K562 (cell line): ENCODE measurements at regions not wholly inside any gene's neighbourhood (a gene's known extent, or its start where the extent isn't known, plus 50 kb on each side); places are given as distances from the start of the nearest gene placed in this dataset.

Experiments
- BCL6 ChIP-seq: fragments of 250-450 bp; sonication (Bioruptor Pico); IDR thresholded peaks from 2 replicates; pipeline ENCODE4 v1.4.0; 2020
- BHLHE40 ChIP-seq: IDR thresholded peaks from 2 replicates; pipeline ENCODE4 v1.6.1; 2011; ENCODE audit warnings: low read length, improper control_type of control experiment
- CBX5 ChIP-seq: IDR thresholded peaks from 2 replicates; pipeline ENCODE4 v1.6.1; 2014; ENCODE audit warnings: low read depth, borderline replicate concordance
- ETV1 ChIP-seq: fragments of 450-650 bp; conservative IDR thresholded peaks from 2 replicates; pipeline ENCODE4 v1.6.1; 2016; ENCODE audit warnings: missing genetic modification characterization, control low read depth, low read depth, missing compliant biosample characterization
- GTF2A2 ChIP-seq: IDR thresholded peaks from 2 replicates; pipeline ENCODE4 v1.6.1; 2016; ENCODE audit warnings: mild to moderate bottlenecking, missing genetic modification characterization, missing compliant biosample characterization
- HNRNPH1 ChIP-seq: fragments of 200-400 bp; formaldehyde crosslinking; optimal IDR thresholded peaks from 2 replicates; pipeline ENCODE3; 2017; ENCODE audit warnings: low read depth, mild to moderate bottlenecking, low read length, moderate library complexity
- IRF2 ChIP-seq: sonication (generic); formaldehyde crosslinking; IDR thresholded peaks from 2 replicates; pipeline ENCODE4 v1.8.1; 2022; ENCODE audit warnings: mild to moderate bottlenecking, missing genetic modification reagents
- MYC ChIP-seq, 2 experiments: fragments of 250-450 bp in 1 of 2; sonication (Bioruptor Pico) in 1 of 2; IDR thresholded peaks; 2 replicates each; pipeline versions ENCODE4 v1.5.1 to v1.6.1; 2012 to 2021; ENCODE audit warnings: low read depth in 2 of 2, borderline replicate concordance in 1 of 2, improper control_type of control experiment in 1 of 2, low read length in 1 of 2, mild to moderate bottlenecking in 1 of 2, moderate library complexity in 1 of 2
- NR2F6 ChIP-seq: fragments of 450-650 bp; formaldehyde crosslinking; IDR thresholded peaks from 2 replicates; pipeline ENCODE4 v1.4.0; 2020; ENCODE audit warnings: mild to moderate bottlenecking
- NR4A1 ChIP-seq, 2 experiments: fragments of 250-450 bp in 1 of 2; fragments of 450-650 bp in 1 of 2; sonication (Bioruptor Pico) in 1 of 2; IDR thresholded peaks; 2 replicates each; pipeline versions ENCODE4 v1.4.0 to v1.6.1; 2016 to 2020; ENCODE audit warnings: mild to moderate bottlenecking in 2 of 2, missing compliant biosample characterization in 1 of 2, missing genetic modification characterization in 1 of 2, moderate library complexity in 1 of 2
- RBM34 ChIP-seq: fragments of 200-400 bp; formaldehyde crosslinking; IDR thresholded peaks from 2 replicates; pipeline ENCODE4 v1.6.1; 2018; ENCODE audit warnings: low read length, borderline replicate concordance; ENCODE audit not compliant: insufficient read depth
- ZFP1 ChIP-seq: fragments of 450-650 bp; formaldehyde crosslinking; IDR thresholded peaks from 2 replicates; pipeline ENCODE4 v1.4.0; 2020; ENCODE audit warnings: mild to moderate bottlenecking, mixed read lengths
- ZFP91 ChIP-seq: sonication (generic); formaldehyde crosslinking; IDR thresholded peaks from 2 replicates; pipeline ENCODE4 v1.8.0; 2022; ENCODE audit warnings: mild to moderate bottlenecking, missing genetic modification reagents
- ZNF197 ChIP-seq: fragments of 200-800 bp; sonication (Bioruptor generic); IDR thresholded peaks from 2 replicates; pipeline ENCODE4 v1.6.1; 2016; ENCODE audit warnings: low read depth, missing genetic modification characterization, missing compliant biosample characterization
- ZNF212 ChIP-seq: fragments of 450-650 bp; formaldehyde crosslinking; IDR thresholded peaks from 2 replicates; pipeline ENCODE4 v1.4.0; 2020; ENCODE audit warnings: mild to moderate bottlenecking
- ZNF431 ChIP-seq: sonication (generic); formaldehyde crosslinking; IDR thresholded peaks from 2 replicates; pipeline ENCODE4 v1.8.0; 2022; ENCODE audit warnings: mild to moderate bottlenecking, missing genetic modification reagents
- ZNF717 ChIP-seq: fragments of 250-450 bp; sonication (Bioruptor Pico); IDR thresholded peaks from 2 replicates; pipeline ENCODE4 v1.5.0; 2021
- TF ChIP-seq, protein P1 (sequence below): IDR thresholded peaks from 2 replicates; pipeline ENCODE4 v1.6.1; 2016; ENCODE audit warnings: missing genetic modification characterization, missing compliant biosample characterization
- TF ChIP-seq, protein P2 (sequence below): IDR thresholded peaks from 2 replicates; pipeline ENCODE4 v1.6.1; 2011; ENCODE audit warnings: borderline replicate concordance, low read depth, mild to moderate bottlenecking, moderate library complexity, low read length; ENCODE audit not compliant: insufficient read depth, poor library complexity, severe bottlenecking
- TF ChIP-seq, protein P3 (sequence below): fragments of 450-650 bp; IDR thresholded peaks from one replicate; pipeline ENCODE4 v1.6.1; 2018; ENCODE audit warnings: mild to moderate bottlenecking, moderate library complexity; ENCODE audit not compliant: partially characterized antibody

GRCh38 chr6:28769626-28770402 is 154.0 kb downstream of the TRIM27 start (continued):
- TF ChIP-seq ZNF431 (CRISPR knock-in tag), result no peak
- TF ChIP-seq ZNF212 (CRISPR knock-in tag), result no peak
- TF ChIP-seq, protein P1, sequence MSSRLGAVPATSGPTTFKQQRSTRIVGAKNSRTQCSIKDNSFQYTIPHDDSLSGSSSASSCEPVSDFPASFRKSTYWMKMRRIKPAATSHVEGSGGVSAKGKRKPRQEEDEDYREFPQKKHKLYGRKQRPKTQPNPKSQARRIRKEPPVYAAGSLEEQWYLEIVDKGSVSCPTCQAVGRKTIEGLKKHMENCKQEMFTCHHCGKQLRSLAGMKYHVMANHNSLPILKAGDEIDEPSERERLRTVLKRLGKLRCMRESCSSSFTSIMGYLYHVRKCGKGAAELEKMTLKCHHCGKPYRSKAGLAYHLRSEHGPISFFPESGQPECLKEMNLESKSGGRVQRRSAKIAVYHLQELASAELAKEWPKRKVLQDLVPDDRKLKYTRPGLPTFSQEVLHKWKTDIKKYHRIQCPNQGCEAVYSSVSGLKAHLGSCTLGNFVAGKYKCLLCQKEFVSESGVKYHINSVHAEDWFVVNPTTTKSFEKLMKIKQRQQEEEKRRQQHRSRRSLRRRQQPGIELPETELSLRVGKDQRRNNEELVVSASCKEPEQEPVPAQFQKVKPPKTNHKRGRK, result no peak
- TF ChIP-seq, protein P2, sequence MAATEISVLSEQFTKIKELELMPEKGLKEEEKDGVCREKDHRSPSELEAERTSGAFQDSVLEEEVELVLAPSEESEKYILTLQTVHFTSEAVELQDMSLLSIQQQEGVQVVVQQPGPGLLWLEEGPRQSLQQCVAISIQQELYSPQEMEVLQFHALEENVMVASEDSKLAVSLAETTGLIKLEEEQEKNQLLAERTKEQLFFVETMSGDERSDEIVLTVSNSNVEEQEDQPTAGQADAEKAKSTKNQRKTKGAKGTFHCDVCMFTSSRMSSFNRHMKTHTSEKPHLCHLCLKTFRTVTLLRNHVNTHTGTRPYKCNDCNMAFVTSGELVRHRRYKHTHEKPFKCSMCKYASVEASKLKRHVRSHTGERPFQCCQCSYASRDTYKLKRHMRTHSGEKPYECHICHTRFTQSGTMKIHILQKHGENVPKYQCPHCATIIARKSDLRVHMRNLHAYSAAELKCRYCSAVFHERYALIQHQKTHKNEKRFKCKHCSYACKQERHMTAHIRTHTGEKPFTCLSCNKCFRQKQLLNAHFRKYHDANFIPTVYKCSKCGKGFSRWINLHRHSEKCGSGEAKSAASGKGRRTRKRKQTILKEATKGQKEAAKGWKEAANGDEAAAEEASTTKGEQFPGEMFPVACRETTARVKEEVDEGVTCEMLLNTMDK, result no peak
- TF ChIP-seq ETV1, result no peak
- no peak for TF ChIP-seq ZNF197 (CRISPR knock-in tag)
- no peak for TF ChIP-seq RBM34
- TF ChIP-seq GTF2A2, result no peak
- TF ChIP-seq ZFP1 (CRISPR knock-in tag), result no peak
- no peak for TF ChIP-seq ZFP91
- TF ChIP-seq NR4A1 (CRISPR knock-in tag; IDR thresholded peaks at IDR 0.05), result no peak
- TF ChIP-seq NR4A1 (tag; IDR thresholded peaks at IDR 0.05), result no peak
- no peak for TF ChIP-seq ZNF717
- TF ChIP-seq, protein P3, sequence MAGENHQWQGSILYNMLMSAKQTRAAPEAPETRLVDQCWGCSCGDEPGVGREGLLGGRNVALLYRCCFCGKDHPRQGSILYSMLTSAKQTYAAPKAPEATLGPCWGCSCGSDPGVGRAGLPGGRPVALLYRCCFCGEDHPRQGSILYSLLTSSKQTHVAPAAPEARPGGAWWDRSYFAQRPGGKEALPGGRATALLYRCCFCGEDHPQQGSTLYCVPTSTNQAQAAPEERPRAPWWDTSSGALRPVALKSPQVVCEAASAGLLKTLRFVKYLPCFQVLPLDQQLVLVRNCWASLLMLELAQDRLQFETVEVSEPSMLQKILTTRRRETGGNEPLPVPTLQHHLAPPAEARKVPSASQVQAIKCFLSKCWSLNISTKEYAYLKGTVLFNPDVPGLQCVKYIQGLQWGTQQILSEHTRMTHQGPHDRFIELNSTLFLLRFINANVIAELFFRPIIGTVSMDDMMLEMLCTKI, result no peak
- TF ChIP-seq BCL6 (CRISPR knock-in tag), result no peak
- no peak for TF ChIP-seq NR2F6 (CRISPR knock-in tag)
- no peak for TF ChIP-seq MYC (IDR thresholded peaks at IDR 0.05; ENCODE audit: low read depth, low read length)
- no peak for TF ChIP-seq MYC (CRISPR knock-in tag; IDR thresholded peaks at IDR 0.05; ENCODE audit: borderline replicate concordance, low read depth)
- no peak for TF ChIP-seq CBX5
- no peak for TF ChIP-seq BHLHE40
- TF ChIP-seq IRF2, result no peak
- TF ChIP-seq HNRNPH1, result no peak
